B cell (primary cell): ENCODE measurements at regions not wholly inside any gene's neighbourhood (a gene's known extent, or its start where the extent isn't known, plus 50 kb on each side); places are given as distances from the start of the nearest gene placed in this dataset.

Experiments
- ATAC-seq: fragments of 200-7000 bp; cut with Tn5 transposase; one replicate; pipeline ENCODE4 v1.10.0; 2021; ENCODE audit warnings: low read depth, mild to moderate bottlenecking, moderate number of reproducible peaks, moderate library complexity
- CTCF ChIA-PET: fragments of 350-600 bp; sonication (Branson Sonifier 250); formaldehyde crosslinking; loops from one replicate; lab custom pipeline; 2021; ENCODE audit warnings: antibody characterized with exemption, inconsistent platforms; lab: Charles Lee
- POLR2A ChIA-PET: fragments of 350-600 bp; sonication (Branson Sonifier 250); formaldehyde crosslinking; loops from one replicate; lab custom pipeline; 2021; ENCODE audit warnings: antibody characterized with exemption; lab: Charles Lee
- DNase-seq: peaks from one replicate; pipeline ENCODE4 v3.0.0; 2013
- H2AFZ ChIP-seq: 2 replicates; pipeline ENCODE4 v1.6.1; 2012; ENCODE audit warnings: mild to moderate bottlenecking, low read depth, low read length; ENCODE audit not compliant: insufficient read depth, poor library complexity, severe bottlenecking
- H3K27ac ChIP-seq, 2 donors: 1 replicate in 1 of 2; 2 replicates in 1 of 2; pipeline ENCODE4 v1.5.1; 2012 to 2013; ENCODE audit warnings: low read length in 2 of 2, mild to moderate bottlenecking in 2 of 2, moderate library complexity in 1 of 2
- H3K27me3 ChIP-seq, 4 experiments: fragments of 200-600 bp in 1 of 4; sonication (generic) in 1 of 4; replicated peaks in 1 of 4; 1 replicate in 2 of 4; 2 replicates in 2 of 4; pipeline versions ENCODE4 v1.6.1 to v1.7.0; 2013 to 2016; ENCODE audit warnings: low read length in 3 of 4, mild to moderate bottlenecking in 2 of 4, mixed read lengths in 1 of 4, moderate library complexity in 1 of 4; ENCODE audit not compliant: insufficient read depth in 4 of 4, control insufficient read depth in 3 of 4; ENCODE audit errors: control extremely low read depth in 1 of 4
- H3K36me3 ChIP-seq, 2 experiments: replicated peaks in 1 of 2; 1 replicate in 1 of 2; 2 replicates in 1 of 2; pipeline versions ENCODE4 v1.6.1 to v1.7.1; 2013; ENCODE audit warnings: low read length in 1 of 2; ENCODE audit not compliant: insufficient read depth in 2 of 2, control insufficient read depth in 1 of 2; ENCODE audit errors: control extremely low read depth in 1 of 2, extremely low read depth in 1 of 2
- H3K4me1 ChIP-seq, 2 donors: fragments of 200-600 bp in 1 of 2; sonication (generic) in 1 of 2; 1 replicate in 1 of 2; 2 replicates in 1 of 2; pipeline versions ENCODE4 v1.5.1 to v1.6.1; 2013 to 2017; ENCODE audit warnings: low read length in 2 of 2; ENCODE audit not compliant: control insufficient read depth in 2 of 2, insufficient read depth in 2 of 2
- H3K4me2 ChIP-seq: replicated peaks from 2 replicates; pipeline ENCODE3; 2012; ENCODE audit warnings: mild to moderate bottlenecking, low read depth, low read length; ENCODE audit not compliant: poor library complexity, severe bottlenecking
- H3K4me3 ChIP-seq, 5 experiments: fragments of 200-600 bp in 1 of 5; sonication (generic) in 1 of 5; 1 replicate in 3 of 5; 2 replicates in 2 of 5; pipeline versions ENCODE4 v1.5.1 to v1.7.0; 2011 to 2016; ENCODE audit warnings: low read length in 4 of 5, mild to moderate bottlenecking in 4 of 5, low read depth in 2 of 5, control low read depth in 1 of 5, moderate library complexity in 1 of 5; ENCODE audit not compliant: insufficient read depth in 1 of 5; ENCODE audit errors: control extremely low read depth in 1 of 5, extremely low read depth in 1 of 5
- H3K79me2 ChIP-seq: fragments of 200-600 bp; sonication (generic); one replicate; pipeline ENCODE4 v1.6.0; 2016; ENCODE audit warnings: low read length; ENCODE audit not compliant: control insufficient read depth, insufficient read depth
- H3K9ac ChIP-seq: fragments of 200-600 bp; sonication (generic); 2 replicates; pipeline ENCODE4 v1.6.1; 2017; ENCODE audit warnings: mild to moderate bottlenecking, low read length, moderate library complexity
- H3K9me3 ChIP-seq, 3 donors: one replicate each; pipeline versions ENCODE4 v1.6.1 to v1.7.1; 2013; ENCODE audit warnings: low read length in 2 of 3; ENCODE audit not compliant: control insufficient read depth in 2 of 3, insufficient read depth in 1 of 3; ENCODE audit errors: control extremely low read depth in 1 of 3
- H4K20me1 ChIP-seq: 2 replicates; pipeline ENCODE4 v1.6.0; 2012; ENCODE audit warnings: mild to moderate bottlenecking, low read length; ENCODE audit not compliant: insufficient read depth, control insufficient read depth, poor library complexity, severe bottlenecking
- H3K27ac Mint-ChIP-seq: one replicate; pipeline ENCODE4 v1.8.0; 2021; ENCODE audit warnings: mixed read lengths
- H3K27me3 Mint-ChIP-seq: one replicate; pipeline ENCODE4 v1.8.0; 2021; ENCODE audit warnings: mixed read lengths
- H3K4me1 Mint-ChIP-seq: one replicate; pipeline ENCODE4 v1.8.0; 2021; ENCODE audit warnings: mixed read lengths
- H3K4me3 Mint-ChIP-seq: one replicate; pipeline ENCODE4 v1.8.0; 2021; ENCODE audit warnings: mixed read lengths
- H3K9me3 Mint-ChIP-seq: one replicate; pipeline ENCODE4 v1.8.0; 2022; ENCODE audit warnings: mixed read lengths; ENCODE audit not compliant: insufficient read depth
- EZH2 ChIP-seq: IDR thresholded peaks from 2 replicates; pipeline ENCODE4 v1.6.1; 2012; ENCODE audit warnings: borderline replicate concordance, low read depth, mild to moderate bottlenecking, moderate library complexity, low read length; ENCODE audit not compliant: insufficient read depth, poor library complexity, severe bottlenecking
- WGBS: methylation state at CpG from one replicate; pipeline ENCODE4 v1.1.5; 2013; ENCODE audit warnings: missing lambda C conversion rate; ENCODE audit not compliant: insufficient coverage; 5-methylcytosine and 5-hydroxymethylcytosine counted together
- intact Hi-C: fragments of 100-400 bp; cut with micrococcal nuclease; formaldehyde crosslinking; loops from one replicate; pipeline ENCODE4 v1.10.0; 2022
- TF ChIP-seq, protein P1 (sequence below): fragments of 200-600 bp; IDR thresholded peaks from one replicate; pipeline ENCODE4 v1.8.0; 2022; ENCODE audit warnings: antibody characterized with exemption, mild to moderate bottlenecking

DNA sequence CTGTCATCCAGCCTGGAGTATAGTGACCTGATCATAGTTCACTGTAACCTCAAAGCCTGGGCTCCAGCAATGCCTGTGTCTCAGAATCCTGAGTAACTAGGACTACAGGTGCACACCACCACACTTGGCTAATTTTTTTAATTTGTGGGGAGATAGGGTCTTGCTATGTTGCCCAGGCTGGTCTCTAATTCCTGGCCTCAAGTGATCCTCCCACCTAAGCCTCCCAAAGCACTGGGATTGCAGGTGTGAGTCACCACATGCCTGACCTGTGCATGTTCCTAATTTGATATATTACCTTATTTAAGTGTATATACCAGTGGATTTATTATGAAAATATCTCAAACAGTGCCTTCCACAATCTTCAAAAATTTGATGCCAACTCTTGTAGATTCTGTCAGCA is 123.6 kb upstream of the XIRP2 start:
- intact Hi-C loops, result no loop called here
- Mint-ChIP-seq H3K27ac (no peak overlapping the region), H3K4me1 (peaks cover 4% of the 10 kb centered on the region), H3K4me3 (no peak overlapping the region), H3K9me3 (peaks cover 4% of the 10 kb centered on the region), H3K27me3 (no peaks in the 10 kb centered on the region)
- no peak for ATAC-seq
- Histone ChIP-seq H3K9me3 (peaks cover 0 to 1% (median 0%) of the 10 kb centered on the region in 3 donors), H3K27ac (no peak overlapping the region), H4K20me1 (no peaks in the 10 kb centered on the region), H3K4me3 (no peak overlapping the region), H2AFZ (no peak overlapping the region), H3K9ac (no peak overlapping the region), H3K4me2 (no peak overlapping the region), H3K36me3 (no peaks in the 10 kb centered on the region), H3K79me2 (no peaks in the 10 kb centered on the region), H3K27me3 (no peaks in the 10 kb centered on the region), H3K4me1 (no peaks in the 10 kb centered on the region)
- no peak for DNase-seq
- ChIA-PET CTCF (no interaction called here), POLR2A (no interaction called here)
- TF ChIP-seq, protein P1, sequence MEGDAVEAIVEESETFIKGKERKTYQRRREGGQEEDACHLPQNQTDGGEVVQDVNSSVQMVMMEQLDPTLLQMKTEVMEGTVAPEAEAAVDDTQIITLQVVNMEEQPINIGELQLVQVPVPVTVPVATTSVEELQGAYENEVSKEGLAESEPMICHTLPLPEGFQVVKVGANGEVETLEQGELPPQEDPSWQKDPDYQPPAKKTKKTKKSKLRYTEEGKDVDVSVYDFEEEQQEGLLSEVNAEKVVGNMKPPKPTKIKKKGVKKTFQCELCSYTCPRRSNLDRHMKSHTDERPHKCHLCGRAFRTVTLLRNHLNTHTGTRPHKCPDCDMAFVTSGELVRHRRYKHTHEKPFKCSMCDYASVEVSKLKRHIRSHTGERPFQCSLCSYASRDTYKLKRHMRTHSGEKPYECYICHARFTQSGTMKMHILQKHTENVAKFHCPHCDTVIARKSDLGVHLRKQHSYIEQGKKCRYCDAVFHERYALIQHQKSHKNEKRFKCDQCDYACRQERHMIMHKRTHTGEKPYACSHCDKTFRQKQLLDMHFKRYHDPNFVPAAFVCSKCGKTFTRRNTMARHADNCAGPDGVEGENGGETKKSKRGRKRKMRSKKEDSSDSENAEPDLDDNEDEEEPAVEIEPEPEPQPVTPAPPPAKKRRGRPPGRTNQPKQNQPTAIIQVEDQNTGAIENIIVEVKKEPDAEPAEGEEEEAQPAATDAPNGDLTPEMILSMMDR, result no peak
- TF ChIP-seq EZH2, result no peak

DNA sequence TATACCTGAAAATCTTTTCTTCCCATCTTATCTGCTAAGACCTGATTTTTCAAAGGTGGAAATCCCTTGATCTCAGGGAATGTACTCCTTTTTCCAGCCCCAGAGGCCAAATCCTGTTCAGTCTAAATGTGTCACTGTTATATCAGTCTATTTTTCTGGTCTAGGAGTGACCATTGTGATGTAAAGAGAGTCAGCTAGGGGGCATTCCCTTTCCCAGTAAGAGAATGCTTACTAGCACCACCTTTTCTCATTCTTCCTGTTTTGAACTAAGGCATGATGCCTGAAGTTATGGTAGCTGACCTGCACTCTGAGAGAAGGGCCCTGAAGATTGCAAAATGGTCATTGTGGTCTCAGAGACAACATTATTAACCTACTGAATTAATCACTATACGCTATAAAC is 124.1 kb upstream of the XIRP2 start:
- H3K4me3 Mint-ChIP-seq, result no peak overlapping the region
- H4K20me1 ChIP-seq, result no peaks in the 10 kb centered on the region
- H3K4me1 ChIP-seq, result no peaks in the 10 kb centered on the region
- H3K27ac ChIP-seq, result no peak overlapping the region
- no peak overlapping the region for H3K27ac Mint-ChIP-seq
- no CpG with 5 or more reads among the region's 1 CpG for WGBS
- DNase-seq (no peak), ATAC-seq (no peak)
- H3K79me2 ChIP-seq, result no peaks in the 10 kb centered on the region
- intact Hi-C loops, result no loop called here
- H3K27me3 ChIP-seq, result no peaks in the 10 kb centered on the region
- no peak for TF ChIP-seq EZH2
- TF ChIP-seq, protein P1, result no peak
- H3K9me3 Mint-ChIP-seq, result no peaks in the 10 kb centered on the region
- no peak overlapping the region for H3K4me3 ChIP-seq
- no peak overlapping the region for H3K4me2 ChIP-seq
- H3K9ac ChIP-seq, result no peak overlapping the region
- H3K36me3 ChIP-seq, result no peaks in the 10 kb centered on the region
- H3K4me1 Mint-ChIP-seq, result peaks cover 4% of the 10 kb centered on the region
- ChIA-PET CTCF (no interaction called here), POLR2A (no interaction called here)
- no peak overlapping the region for H2AFZ ChIP-seq
- peaks cover 0 to 2% (median 0%) of the 10 kb centered on the region in 3 donors for H3K9me3 ChIP-seq
- no peaks in the 10 kb centered on the region for H3K27me3 Mint-ChIP-seq
